Renal pelvis (tissue), 1 donor: ENCODE measurements at regions not wholly inside any gene's neighbourhood (a gene's known extent, or its start where the extent isn't known, plus 50 kb on each side); places are given as distances from the start of the nearest gene placed in this dataset.
"Not testable (repeated sequence)": the region's sequence is repeated elsewhere in the genome, so short reads cannot be mapped to it uniquely, and the experiment has no call there.

Experiments
- DNase-seq: peaks from one replicate; pipeline ENCODE4 v3.0.0-alpha.2; 2013

DNA sequence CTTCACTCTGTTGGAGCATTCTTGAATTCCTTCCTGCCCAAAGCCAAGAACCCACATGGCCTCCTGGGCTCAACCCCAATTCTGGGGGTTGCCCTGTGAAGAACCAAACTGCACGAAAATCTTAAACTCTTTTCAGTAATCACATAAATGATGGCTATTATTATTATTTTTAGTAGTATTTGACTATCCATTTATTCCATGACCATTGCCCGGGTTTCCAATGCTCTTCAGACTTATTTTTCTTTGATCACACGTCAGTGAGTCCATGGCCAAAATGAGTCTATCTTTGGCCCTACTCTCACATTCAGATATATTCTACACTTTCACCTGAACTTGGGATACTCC lies 185.9 kb downstream of the AVL9 start:
- no peak for DNase-seq

DNA sequence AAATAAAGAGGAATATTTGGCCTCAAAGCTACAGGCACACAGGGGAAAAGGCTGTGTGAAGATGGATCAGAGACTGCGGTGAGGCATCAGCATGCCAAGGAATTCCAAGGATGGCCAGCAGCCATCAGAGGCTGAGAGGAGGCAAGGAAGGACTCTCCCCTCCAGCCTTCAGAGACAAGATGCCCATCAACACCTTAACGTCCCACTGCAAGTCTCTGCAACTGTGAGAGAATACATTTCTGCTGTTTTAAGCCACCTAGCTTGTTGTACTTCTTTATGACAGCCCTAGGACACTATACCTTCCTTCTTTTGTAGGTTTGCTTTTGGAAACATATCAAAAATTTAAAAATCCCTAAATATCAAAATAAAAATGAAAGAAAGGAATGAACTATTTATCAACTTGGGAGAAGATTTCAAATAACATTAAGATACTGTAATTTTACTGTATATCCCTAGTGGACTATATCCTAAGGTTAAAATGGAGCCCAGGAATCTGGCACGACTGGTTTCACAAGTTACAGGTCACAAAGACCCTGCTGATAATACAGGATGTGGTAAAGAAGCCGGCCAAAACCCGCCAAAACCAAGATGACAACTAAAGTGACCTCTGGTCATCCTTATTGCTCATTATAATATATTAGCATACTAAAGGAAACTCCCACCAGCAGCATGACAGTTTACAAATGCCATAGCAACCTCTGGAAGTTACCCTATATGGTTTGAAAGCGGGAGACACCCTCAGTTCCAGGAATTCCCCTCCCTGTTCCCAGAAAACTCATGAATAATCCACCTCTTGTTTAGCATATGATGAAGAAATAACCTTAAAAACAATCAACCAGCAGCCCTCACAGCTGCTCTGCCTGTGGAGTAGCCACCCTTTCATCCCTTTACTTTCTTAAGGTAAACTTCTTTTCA lies 185.2 kb downstream of the AVL9 start:
- peak; percentile 20 for DNase-seq

DNA sequence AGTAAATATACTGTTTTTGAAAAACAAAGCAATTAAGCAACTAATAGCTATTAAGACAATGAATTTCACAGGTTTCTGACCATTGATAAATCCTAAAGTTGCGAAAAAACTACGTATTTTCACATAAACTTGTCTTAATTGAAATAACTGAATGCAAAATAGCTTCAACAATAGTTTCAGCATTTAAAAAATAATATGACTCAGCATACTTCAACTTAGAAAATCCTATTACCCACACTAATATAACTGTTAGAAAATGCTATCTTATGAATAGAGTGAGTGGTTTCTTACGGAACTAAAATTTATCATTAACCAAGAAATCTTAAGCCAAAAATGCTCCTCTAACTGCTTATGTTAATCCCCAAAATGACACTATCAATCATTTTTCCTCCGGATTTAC lies 183.9 kb downstream of the AVL9 start:
- DNase-seq, result no peak

DNA sequence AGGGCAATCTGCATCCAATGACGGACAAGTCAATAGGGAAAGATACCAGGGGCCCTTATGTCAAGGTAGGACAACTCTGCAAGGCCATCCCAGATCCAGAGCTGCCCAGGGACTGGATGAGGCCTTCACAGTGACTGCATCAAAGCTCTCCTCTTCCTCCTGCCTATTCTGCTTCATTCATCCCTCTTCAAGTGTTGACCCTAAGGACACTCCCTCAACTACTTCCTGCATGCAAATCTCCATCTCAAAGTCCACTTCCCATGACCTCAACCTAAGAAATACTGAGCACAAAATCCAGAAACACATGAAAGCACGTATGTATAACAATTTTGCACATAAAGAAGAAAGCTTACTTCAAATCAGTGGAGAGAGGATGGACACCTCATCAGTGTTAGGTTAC lies 182.3 kb downstream of the AVL9 start:
- no peak for DNase-seq

DNA sequence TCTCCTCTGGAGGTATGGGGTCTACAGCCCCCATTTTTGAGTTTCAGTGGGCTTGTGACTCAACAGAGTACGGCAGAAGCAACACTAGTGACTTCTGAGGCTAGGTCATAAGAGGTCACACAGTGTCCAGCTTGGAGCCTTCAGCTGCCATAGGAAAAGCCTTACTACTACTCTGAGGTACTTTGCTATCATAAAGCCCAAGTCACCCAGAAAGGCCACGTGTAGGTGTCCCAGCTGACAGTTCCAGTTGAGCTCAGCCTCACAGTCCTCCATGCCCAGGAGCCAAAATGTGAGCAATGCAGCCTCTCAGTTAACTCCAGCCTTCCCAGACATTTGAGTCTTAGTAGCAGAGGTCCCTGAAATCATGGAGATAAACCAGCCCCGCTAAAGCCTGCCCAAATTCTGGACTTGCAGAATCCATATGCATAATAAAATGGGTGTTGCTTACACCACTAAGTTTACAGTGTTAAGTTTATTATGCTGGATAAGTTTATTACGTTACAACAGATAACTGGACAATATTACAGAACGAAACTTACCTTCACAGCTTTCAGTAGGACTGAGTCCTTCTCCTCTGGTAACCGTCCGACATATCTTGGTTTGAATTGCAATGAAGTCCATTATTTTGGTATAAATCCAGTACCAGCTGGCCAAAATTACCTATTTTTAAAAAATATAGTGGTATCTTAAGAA lies 181.1 kb downstream of the AVL9 start:
- DNase-seq, result no peak

DNA sequence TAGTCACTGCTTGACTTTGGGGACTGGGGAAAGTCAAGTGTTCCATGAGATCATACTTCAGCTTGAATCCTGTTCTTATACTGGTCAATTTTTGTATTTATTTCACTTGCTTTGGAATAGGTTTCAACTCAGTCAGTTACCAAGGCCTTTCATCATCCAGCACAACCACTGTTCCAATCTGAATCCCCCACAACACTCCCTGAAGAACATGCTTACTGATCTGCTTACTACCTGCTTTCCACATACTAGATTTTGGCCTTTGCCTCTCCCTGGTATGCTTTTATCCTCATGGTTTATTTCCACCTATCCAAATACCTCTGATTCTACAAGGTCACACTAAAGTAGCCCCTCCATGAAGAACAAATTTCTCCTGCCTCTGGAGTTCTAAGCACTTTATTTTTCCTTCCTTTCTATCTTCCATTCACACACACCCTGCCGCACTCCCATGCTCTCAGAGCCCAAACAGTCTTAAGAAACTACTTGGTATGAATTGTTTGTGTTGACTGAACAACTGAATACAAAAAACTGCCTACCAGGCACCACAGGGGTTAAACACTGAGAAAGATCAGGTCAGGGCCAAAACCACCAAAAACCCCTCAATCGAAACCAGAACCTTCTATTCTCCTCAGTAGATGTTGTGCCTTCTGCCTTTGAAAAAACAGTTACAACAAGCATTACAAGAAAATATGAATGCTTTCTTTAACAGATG lies 178.1 kb downstream of the AVL9 start:
- DNase-seq, result no peak

DNA sequence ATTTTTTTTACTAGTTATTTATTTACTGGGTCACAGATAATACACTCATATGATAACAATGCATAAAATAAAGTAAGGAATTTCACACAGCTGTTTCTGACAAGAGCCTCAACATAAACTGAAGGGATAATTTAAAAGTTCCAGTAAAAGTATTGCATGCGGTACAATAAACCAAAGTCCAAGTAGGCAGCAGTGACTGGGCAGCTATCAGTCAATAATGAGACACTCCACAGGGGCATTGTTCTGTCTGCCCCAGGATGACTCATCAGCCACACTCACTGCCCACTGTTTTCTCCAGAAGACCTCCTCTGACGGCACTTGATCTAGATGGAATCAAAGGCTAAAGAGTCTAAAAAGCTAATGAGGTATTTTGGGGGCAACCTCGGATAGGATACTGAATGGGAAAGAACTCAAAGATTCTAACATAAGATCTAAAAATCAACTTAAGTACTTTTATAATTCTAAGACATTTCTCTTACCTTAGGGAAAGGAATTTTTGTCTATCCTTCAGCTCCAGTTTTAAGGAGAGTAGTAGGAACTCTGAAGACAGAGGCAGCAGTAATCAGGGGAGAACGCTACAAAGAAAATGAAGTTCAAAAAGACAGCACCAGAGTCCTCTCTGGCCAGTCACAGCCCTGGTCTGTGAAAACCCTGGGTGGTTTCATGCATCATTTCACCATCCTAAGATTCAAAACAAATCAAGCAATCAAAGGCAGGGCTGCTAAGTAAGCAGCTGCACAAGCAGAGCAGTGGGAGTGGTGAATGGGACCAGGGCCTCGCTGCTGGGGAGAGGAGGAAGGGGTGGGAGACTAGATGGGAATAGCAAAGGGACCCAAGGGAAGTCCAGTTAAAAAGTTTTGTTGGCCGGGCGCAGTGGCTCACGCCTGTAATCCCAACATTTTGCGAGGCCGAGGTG lies 175.1 kb downstream of the AVL9 start:
- no peak for DNase-seq

DNA sequence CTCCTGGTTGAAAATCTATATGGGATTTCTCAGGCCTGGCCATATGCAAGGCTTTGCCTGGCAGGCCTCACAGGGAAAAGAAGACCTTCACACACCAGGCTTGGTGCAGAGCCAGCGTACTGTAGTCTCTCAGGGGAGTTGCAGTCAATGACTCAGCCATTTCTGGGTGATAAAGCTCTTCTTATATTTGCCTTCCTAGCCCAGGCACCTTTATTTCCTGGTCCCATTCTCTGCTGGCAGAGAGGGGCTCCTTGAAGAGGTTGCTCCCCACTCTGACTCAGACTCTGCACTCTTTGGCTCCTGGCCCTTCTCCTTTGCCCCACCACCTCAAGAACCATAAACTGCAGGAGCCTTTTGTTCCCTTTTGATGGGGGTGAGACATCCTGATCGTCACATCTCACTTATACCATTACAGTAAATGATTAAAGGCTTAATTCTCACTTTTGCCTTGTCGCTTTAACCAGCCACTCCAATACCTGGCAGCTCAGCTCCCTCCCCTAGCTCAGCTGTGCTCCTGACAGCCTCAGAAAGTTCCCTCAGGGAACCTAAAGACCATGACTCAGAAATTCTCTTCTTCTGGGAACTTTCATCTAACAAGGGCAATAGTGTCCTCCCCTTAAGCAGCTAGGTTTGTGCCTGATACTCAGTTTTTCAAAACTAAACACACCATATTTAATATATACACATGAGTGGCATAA lies 174.0 kb downstream of the AVL9 start:
- DNase-seq, result not testable (repeated sequence)

DNA sequence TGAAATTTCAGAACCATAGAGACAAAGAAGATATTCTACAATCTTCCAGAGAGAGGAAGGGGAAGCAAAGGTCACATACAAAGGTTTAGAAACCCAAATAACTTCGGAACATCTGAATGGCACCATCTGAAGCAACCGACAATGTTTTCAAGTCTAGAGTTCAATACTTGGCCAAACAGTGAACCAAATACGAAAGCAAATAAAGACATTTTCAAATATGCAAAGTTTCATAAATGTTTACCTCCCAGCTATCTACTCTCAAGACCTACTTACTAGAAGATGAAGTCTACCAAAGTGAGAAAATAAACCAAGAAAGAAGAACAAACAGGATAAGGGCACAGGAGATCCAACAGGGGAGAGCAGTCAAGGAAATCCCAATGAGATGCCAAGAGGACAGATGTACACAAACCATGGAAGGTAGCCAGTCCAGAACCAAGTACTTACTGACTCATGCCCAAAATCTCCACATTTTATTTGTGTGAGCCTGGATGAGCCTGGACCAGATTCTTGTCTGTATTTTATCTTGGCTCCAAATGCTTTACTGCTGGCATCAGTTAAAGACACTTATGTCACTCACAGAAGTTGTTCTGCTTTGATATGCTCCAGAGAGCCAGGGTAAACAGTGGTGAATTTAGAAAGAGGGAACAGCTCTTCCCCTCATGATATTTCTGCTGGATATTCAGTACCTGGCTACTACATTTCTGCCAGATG lies 173.3 kb downstream of the AVL9 start:
- not testable (repeated sequence) for DNase-seq

DNA sequence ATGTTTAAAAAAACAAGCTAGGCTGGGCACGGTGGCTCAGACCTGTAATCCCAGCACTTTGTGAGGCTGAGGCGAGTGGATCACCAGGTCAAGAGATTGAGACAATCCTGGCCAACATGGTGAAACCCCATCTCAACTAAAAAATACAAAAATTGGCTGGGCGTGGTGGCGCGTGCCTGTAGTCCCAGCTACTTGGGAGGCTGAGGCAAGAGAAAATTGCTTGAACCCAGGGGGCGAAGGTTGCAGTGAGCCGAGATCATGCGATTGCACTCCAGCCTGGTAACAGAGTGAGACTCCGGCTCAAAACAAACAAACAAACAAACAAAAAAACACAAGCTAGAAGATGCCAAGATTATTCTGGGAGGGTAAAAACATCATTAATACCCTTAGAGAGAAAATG lies 172.3 kb downstream of the AVL9 start:
- DNase-seq, result not testable (repeated sequence)

DNA sequence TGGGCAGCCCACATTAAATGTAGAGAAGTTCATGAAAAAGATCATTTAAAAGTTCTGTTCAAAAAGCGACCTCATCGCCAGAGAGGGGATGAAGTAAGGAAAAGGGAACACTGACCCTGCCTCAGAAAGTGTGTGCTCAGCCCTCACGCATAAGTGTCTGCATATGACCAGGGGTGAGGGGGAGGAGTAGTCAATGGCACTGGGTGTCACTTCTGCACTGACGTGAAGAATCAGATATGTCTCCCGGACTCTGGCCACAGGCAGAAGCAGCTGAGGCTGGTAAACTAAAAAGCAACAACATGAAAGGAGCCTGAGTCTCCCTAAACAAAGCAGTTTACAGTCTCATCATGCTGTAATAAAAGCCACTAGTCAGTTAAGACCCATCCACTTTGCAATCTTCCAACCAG lies 168.5 kb downstream of the AVL9 start:
- not testable (repeated sequence) for DNase-seq

DNA sequence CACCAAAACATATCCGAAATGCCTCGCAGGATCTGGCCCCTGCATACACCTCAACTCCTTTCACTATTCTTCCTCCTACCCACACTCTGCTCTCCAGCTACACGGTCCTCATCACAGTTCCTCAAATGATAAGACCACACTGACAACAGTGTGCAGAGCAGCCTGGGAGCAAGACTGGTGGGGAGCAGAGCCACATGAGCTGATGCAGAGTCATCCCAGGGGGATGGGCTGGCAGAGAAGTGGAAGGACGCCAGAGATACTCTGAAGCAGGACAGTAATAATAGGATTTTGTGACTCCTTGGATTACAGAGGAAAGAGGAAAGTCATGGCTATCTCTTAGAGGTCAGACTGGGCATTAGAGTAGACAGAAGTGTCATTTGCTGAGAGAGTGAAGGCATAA lies 167.2 kb downstream of the AVL9 start:
- not testable (repeated sequence) for DNase-seq

DNA sequence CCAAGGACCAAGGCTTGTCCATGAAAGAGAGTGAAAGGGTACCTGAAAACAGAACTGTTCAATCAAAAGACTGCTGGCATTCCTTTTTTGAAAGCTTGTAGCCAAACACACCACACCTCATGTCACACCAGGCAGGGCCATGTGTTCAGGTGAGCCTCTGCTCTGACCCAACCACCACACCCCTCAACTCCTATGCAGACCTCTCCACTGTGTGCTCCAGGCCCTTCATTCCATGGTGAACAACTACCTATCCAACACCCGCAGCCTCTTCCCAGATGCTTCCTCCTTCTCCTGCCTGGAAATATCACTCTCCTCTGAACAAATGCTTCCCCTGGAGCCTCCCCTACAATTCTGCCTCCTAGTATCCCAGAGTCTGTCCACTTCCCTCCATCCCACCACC lies 166.6 kb downstream of the AVL9 start:
- no peak for DNase-seq

DNA sequence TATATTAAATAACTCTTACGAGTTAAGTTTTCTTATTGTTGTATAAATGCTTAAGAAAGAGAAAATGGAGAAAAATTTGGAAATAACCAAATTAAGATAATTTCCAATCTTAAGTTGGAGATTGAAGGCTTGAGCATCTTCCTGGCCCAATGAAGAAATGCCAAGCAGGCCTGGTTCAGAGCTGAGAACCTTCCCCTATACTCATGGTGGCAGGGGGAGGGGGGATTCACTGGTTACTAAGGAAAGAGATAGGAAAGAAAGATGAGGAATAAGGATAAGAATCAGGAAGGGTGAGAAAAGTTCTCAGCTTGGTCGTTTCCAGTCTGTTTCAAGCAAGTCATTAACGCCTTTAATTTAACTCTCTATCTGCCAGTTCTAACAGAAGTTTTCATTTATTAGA lies 166.2 kb downstream of the AVL9 start:
- DNase-seq, result no peak

DNA sequence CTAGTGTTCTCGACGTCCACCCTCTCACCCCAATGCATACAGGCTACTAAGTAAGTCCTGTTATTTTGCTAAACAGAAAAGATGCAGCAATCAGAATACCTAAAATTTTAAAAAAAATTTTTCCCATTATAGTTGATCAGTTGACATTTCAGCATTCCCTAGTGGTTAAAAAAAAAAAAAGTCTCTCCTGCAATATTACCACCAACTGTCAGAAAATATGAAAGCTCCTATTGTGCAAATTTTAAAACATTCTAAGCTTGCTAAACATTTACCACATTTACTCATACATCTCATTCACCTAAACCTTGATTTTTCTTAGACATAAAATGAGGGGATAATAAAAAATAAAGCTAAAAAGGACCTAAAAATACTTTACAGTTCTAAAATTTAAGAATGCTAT lies 165.6 kb downstream of the AVL9 start:
- no peak for DNase-seq

DNA sequence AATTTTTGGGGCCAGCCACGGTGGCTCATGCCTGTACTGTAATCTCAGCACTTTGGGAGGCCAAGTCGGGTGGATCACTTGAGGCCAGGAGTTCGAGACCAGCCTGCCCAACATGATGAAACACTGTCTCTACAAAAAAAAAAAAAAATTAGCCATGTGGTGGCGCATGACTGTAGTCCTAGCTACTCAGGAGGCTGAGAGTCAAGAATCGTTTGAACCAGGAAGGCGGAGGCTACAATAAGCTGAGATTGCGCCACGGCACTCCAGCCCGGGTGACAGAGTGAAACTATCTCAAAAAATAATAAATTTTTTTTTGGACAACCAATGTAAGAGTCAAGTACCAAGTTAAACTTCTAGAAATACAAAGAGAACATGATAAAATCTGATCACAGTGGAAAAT lies 164.6 kb downstream of the AVL9 start:
- DNase-seq, result no peak

DNA sequence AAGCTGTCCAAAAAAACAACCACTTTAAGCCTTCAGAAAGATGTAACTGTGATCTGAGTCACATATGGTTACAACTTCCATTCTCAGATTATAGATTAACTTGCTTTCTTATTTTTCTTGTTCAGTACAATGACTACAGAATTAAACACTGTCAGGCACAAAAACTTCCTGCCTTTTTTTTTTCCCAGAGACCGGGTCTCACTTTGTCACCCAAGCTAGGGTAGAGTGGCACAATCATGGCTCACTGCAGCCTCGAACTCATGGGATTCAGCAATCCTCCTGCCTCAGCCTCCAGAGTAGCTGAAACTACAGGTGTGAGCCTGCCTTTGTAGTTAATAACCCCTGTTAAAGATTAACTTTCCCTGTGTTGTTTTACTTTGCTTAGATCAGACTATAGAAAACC lies 163.2 kb downstream of the AVL9 start:
- DNase-seq, result no peak

DNA sequence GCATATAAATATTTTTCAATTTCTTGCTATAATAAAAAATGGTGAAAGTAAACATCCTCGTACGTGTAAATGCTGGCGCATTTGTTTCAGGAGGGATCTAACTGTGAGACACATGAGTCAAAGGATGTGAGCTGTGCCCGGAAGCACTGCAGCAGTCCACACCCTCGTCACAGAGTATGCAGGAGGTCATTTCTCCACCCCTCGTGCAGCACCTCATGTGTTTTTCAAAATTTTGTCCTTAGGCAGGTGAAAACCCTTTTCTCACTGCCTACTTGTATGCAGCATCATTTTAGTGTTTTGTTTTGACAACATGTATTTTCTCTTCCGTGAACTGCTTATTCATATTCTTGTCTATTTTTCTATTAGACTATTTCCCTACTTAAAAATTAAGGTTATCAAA lies 162.7 kb downstream of the AVL9 start:
- no peak for DNase-seq

DNA sequence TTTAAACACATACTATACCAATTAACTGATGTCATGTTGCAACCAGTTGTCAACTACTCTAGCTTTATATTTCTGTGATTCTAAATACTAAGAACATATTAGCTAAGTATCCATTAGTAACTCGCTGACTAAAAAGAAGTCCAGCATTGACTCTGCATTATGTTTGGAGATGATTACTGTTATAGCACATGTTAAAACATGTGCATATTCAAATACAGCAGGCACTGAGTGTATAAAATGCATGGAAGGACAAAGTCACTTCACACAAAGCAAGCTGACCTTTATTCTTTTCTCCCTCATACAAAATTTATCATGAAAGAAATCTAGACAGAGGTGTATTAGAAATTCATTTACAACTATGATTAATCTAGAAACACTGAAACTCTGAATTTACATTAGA lies 159.3 kb downstream of the AVL9 start:
- not testable (repeated sequence) for DNase-seq

DNA sequence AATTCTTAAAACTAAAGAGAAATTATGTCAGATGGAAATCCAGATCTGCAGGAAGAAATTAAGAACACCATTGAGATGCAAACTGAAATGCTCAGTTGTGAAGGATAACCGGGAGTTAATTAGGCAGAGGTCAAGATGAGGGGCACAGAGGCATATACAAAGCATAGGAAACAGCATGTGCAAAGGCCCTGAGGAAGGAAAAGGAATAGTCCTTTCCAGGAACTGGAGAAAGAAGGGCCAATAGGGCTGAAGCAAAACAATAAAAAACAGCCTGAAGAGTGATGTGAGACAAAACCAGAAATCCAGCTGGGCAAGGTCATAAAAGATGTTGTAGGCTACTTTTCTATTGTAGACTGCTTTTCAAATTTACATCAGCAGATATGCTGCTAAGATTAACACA lies 155.1 kb downstream of the AVL9 start:
- DNase-seq, result not testable (repeated sequence)
